Urinary bladder (tissue), 3 donors: ENCODE measurements at regions not wholly inside any gene's neighbourhood (a gene's known extent, or its start where the extent isn't known, plus 50 kb on each side); places are given as distances from the start of the nearest gene placed in this dataset.
"Not testable (repeated sequence)": the region's sequence is repeated elsewhere in the genome, so short reads cannot be mapped to it uniquely, and the experiment has no call there.

Source experiments
- DNase-seq: peaks from one replicate; pipeline ENCODE4 v3.0.0-alpha.2; 2015; ENCODE audit errors: extremely low spot score
- H3K27ac ChIP-seq: one replicate; pipeline ENCODE4 v1.5.1; 2013; ENCODE audit warnings: low read depth, mild to moderate bottlenecking, moderate library complexity
- H3K36me3 ChIP-seq: one replicate; pipeline ENCODE4 v1.6.1; 2013; ENCODE audit warnings: mild to moderate bottlenecking, moderate library complexity; ENCODE audit not compliant: insufficient read depth
- H3K4me1 ChIP-seq: one replicate; pipeline ENCODE4 v1.6.1; 2013; ENCODE audit warnings: mild to moderate bottlenecking, moderate library complexity; ENCODE audit not compliant: insufficient read depth
- H3K4me3 ChIP-seq: one replicate; pipeline ENCODE4 v1.5.1; 2013; ENCODE audit warnings: low read depth, low read length
- WGBS: extraction: QIAGEN DNeasy Blood & Tissue Kit; methylation state at CpG from one replicate; pipeline ENCODE4 v1.1.7; 2013; 5-methylcytosine and 5-hydroxymethylcytosine counted together
- donor health status: healthy with polysubstance abuse.
- donor health status: healthy.

DNA sequence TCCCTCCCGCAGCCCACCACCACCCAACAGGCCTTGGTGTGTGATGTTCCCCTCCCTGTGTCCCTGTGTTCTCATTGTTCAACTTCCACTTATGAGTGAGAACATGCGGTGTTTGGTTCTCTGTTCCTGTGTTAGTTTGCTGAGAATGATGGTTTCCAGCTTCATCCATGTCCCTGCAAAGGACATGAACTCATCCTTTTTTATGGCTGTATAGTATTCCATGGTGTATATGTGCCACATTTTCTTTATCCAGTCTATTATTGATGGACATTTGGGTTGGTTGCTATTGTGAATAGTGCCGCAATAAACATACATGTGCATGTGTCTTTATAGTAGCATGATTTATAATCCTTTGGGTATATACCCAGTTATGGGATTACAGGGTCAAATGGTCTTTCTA, 59.1 kb upstream of the RHOBTB1 start:
- 98% methylated on average over 3 of the region's 3 CpGs for WGBS
- not testable (repeated sequence) for H3K27ac ChIP-seq, H3K4me3 ChIP-seq, DNase-seq, H3K36me3 ChIP-seq, H3K4me1 ChIP-seq

DNA sequence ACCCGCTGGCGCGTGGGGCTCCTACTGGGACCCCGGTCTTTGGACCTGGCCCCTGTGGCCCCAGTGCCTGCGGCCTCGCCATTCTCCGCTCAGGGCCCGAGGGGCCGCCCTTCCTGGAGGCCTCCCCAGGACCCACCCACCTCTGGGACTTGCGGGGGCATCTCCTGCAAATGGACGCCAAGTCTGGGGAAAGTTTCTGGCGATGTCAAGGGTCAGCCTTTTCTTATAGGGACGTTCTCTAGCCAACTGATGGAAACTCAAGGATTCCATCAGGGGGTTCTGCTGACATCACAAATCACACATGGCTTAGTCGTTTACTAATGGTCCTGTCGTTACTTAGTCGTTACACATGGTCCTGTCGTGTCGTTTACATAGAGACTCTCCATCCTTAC, 57.7 kb upstream of the RHOBTB1 start:
- Histone ChIP-seq H3K4me1 (no peaks in the 10 kb centered on the region), H3K4me3 (peak overlapping the region; percentile 51), H3K27ac (no peak overlapping the region), H3K36me3 (no peaks in the 10 kb centered on the region)
- WGBS = 37% methylated on average over 18 of the region's 18 CpGs
- DNase-seq = no peak

DNA sequence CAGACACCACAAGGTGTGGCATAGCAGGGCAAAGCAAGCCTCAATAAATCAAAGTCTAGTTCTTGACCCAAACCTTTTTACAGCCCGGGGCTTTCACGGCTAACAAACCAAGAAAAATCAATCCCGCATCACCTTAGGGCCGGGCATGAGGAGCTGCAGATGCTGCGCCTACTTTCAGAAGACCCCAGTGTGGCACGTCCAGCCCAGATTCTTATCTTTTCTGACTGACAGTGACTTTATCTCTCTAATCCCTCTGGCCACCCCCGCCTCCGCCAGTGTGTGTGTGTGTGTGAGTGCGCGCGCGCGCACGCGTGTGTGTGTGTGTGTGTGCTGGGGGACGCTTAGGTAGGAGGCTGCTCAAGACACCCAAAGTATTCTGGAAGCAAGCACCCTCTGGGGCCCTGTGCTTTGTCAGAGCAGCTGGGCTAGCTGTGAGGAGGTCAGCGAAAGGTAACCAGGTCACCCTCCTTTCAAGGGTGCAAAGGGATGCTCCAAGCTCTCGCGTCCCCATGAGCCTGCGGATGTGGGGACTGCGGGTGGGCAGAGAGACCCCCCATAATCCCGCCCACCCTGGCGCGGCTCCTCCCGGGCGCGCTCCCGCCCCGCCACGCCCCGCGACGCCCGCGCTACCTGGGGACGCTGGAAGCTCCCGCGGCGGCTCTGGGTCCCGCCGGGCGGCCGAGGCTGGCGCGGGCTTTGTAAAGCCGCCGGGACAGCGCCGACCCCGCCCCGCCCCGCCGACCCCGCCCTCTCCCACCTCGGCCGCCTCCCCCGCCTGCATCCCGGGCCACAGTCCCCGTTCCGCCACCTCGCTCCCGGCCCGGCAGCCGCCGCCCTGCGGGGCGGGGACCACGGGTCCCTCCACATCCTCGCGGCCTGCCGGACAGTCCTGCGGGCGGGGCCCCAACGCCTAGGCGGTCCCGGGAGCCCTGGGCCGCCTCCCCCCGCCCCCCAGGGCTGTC, 57.1 kb upstream of the RHOBTB1 start:
- Histone ChIP-seq H3K36me3 (no peaks in the 10 kb centered on the region), H3K27ac (no peak overlapping the region), H3K4me1 (no peaks in the 10 kb centered on the region), H3K4me3 (peak overlapping the region; percentile 51)
- 5% methylated on average over 78 of the region's 78 CpGs for WGBS
- no peak for DNase-seq

DNA sequence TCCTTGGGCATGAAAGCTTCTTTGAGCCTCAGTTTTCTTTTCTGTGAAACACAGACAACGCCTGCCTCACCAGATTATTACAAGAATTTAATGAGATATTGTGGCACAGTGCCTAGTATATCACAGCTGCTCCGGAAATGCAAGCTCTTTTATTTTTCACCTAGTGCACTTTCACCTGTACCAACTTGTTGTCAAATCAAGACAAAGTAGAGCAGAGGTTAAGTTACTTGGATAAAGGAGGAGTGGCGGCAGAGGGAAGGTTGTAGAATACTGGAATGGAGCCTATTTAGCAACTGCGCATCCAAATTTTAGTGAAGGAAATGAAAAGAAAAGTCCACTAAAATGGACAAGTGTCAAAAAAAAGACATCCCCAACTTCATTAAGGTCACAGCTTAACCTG, 54.9 kb upstream of the RHOBTB1 start:
- Histone ChIP-seq H3K36me3 (no peaks in the 10 kb centered on the region), H3K27ac (no peak overlapping the region), H3K4me3 (no peak overlapping the region), H3K4me1 (no peaks in the 10 kb centered on the region)
- DNase-seq = no peak
- 86% methylated on average over 4 of the region's 4 CpGs for WGBS

DNA sequence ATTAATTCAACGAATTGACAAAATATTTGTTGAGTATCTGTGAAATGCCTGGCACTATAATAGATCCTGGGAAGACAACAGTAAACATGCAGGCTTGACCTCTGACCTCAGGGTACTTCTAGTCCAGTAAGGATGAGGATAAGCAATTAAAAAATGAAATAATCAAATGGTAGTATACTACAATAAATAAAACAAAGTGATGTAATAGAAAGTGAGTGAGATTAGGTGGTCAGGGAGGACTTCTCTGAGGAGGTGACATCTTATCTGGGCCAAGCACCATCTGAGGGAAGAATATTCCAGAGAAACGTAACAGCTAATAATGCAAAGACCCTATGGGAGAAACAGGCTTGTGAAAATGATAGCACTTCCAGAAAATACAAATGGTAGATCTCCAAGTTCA, 50.1 kb upstream of the RHOBTB1 start:
- no peak overlapping the region for H3K4me3 ChIP-seq
- WGBS = 85% methylated on average over 2 of the region's 2 CpGs
- no peaks in the 10 kb centered on the region for H3K4me1 ChIP-seq
- DNase-seq = no peak
- H3K36me3 ChIP-seq = no peaks in the 10 kb centered on the region
- H3K27ac ChIP-seq = no peak overlapping the region
